Fibroblast of skin of scalp (primary cell): ENCODE measurements at regions not wholly inside any gene's neighbourhood (a gene's known extent, or its start where the extent isn't known, plus 50 kb on each side); places are given as distances from the start of the nearest gene placed in this dataset.

ENCODE experiments used
- DNase-seq: peaks from one replicate; pipeline ENCODE4 v3.0.0-alpha.2; 2013

DNA sequence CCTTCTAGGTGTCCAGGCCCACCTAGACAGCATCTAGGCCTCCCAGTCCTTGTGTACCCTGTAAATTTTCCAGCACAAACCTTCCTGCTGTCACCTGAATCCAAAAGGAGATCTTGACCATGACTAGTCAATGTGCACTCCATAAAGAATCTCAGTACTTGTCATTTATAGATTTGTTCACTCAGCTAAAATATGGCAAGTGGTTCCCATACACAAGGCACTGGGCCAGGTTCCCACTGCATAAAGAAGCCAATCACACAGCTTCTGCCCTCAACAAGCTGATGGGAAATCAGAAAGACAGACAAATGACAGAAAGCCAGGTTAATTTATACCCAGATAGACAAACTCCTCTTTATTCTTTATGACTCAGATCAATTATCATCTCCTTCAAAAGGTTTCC, 526.8 kb downstream of the CD83 start:
- no peak for DNase-seq

DNA sequence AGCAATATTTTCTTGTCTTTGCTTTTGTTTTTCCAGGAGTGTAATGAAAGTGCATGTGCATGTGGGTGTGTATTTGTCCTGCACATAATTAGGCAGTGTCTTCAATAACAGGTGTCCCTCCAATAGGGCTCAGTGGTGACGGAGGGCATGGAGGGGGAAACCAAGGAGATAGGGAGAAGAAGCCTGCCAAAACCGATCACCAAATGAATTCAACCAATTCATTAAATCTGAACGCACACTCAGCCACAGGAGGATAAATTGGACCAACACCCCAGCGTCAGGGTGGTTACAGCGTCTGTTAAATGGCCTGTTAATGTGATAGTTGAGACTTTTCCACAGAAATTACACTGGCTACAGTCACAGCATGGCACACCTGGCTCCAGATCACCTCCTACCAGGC, 527.6 kb downstream of the CD83 start:
- no peak for DNase-seq

DNA sequence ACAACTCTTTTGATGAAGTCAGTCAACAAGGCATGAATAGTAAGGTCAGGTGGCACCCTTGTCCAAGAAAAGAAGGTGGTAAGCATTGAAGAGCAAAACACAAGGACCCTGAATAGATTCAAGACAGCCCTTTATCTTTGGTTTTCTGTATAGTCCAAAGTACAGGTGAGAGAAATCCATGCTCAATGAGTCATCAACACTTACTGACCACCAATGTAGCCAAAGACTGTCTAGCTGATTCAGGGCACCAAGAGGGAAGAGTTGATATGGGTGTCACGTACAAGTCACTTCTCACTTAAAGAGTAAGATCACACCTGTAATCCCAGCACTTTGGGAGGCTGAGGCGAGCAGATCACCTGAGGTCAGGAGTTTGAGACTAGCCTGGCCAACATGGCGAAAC, 528.3 kb downstream of the CD83 start:
- DNase-seq = no peak

DNA sequence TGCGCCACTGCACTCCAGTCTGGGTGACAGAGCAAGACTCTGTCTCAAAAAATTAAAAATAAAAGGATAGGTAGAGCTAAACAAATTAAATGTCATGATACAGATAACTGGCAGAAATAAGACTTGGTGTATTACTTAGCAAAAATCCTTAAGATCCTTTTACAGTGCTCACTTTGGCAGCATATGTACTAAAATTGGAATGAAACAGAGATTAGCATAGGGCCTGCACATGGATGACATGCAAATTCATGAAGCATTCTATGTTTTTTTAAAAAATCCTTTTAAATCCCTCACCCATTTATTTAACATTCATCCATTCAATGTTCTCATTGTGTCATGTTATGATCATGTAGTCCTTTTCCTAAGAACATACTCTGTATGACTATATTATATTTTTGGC, 528.8 kb downstream of the CD83 start:
- no peak for DNase-seq

DNA sequence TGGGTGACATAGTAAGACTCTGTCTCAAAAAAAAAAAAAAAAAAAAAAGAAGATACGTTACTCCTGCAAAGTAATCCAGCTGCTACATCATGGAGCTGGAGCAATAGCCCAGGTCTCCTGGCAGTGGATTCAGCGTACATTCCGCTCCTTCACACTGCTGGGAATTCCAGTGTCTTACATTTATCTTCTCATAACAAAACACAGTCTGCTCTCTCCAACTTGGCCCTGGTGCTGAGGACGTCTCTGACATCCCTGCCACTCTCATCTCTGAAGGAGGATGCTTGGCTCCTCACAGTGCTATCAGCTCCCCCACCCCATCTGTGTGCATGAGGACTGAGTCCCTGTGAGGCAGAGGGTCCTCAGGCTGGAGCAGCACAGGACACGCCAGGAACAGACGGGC, 529.8 kb downstream of the CD83 start:
- DNase-seq = no peak

DNA sequence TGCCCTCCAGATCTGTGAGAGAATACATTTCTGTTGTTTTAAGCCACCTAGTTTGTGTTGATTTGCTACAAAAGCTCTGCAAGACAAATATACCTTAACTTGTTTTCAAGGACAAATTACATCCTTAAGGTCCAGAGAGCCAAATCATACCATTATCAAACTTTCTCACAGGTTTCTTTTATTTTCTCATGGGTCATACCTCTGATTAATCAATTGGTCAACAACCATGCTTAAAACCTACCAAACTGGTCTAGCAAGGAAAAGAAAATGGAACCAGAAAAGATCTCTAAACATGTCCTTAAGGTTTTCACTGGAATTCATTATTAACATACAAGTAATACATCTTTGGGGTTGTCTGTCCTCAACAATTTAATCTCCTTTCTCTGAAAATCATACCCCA, 535.0 kb downstream of the CD83 start:
- no peak for DNase-seq

DNA sequence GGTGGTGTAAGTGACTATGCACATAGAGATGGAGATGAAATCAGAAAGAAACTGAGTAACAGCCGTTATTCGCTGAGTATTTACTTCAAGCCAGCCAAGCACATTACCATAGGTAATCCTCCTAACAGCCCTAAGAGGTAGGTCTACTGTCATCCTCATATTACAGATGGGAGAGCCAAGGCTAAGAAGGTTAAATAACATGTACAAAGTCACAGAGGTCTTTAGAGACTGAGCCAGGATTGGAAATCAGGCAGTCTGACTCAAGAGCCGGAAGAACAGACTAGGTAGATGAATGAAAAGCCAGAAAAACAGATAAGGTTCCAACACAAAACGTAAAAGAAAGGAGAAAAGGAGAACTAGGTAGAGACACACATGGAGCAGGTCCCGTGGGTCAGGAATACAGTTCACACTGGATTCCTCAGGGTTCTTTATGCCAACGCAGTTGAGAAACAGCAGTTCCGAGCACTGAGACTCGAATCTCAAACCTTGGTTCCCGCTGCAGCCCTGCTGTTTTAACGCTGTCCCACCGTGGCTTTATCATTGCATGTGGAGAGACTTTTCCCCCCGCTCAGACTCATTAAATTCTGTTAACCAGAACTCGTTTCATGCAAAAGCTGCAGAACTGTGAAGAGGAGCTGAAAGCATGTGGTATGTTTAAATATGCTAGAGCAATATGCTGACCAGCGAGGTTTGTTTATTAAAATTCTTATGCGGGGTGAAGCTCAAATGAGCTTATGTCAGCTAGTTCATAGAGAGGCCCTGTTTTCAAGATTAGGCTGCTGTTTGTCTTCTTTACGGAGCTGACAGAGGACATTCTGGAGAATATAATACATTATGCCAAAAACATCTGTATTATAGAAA, 537.9 kb downstream of the CD83 start:
- DNase-seq = no peak

DNA sequence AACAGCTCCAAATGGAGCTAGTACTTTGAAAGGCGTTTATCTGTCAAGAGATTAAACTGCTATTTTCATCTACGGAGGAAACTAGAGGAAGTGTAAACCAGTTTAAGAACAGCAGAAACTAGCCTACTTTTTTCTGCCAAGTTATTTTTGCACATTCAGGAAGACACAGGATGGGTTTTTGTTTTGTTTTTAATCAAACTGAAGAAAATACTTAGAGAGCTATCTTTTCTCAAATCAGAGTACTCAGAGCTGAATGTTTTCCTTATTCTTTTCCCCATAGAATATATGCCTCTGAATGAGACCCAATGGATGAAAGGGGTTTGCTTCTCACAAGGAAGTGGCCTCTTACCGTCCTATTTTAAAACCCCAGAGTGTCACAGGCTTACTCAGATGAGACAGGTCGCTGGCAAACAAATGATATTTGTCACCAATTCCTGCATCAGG, 538.5 kb downstream of the CD83 start:
- DNase-seq = no peak

DNA sequence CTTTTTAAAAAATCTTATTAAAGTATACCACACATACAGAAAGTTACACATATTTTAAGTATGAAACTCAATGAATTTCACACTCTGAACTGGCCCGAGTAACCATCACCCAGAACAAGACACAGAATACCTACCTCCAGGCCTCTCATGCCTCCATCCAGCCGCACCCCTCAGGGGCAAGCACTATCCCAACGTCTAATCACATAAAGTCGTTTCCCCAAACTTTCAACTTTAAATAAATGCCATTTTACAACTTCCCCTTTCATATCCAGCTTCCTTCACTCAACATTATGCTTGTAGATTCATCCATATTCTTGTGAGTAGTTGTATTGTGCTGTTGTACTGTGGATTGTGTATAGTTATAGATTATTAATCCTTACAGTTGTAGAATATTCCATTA, 539.1 kb downstream of the CD83 start:
- DNase-seq = no peak

DNA sequence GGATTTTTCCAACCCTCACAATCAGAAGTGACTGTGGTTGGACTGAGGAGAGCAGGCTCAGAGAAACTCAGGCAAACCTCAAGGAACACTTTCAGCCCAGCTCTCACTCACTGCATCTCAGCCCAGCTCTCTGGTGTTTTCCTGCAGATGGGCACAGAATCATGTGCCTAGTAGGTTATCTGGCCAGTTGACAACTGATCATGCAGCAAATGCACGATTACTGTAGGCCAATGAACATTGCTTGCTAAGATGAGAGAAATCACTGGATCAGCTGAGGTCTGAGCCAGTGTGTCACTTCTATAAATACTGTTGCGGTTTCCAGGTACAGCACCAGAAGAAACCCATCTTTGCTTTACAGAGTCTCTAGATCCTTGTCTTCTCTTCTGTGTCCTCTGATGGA, 540.5 kb downstream of the CD83 start:
- no peak for DNase-seq

DNA sequence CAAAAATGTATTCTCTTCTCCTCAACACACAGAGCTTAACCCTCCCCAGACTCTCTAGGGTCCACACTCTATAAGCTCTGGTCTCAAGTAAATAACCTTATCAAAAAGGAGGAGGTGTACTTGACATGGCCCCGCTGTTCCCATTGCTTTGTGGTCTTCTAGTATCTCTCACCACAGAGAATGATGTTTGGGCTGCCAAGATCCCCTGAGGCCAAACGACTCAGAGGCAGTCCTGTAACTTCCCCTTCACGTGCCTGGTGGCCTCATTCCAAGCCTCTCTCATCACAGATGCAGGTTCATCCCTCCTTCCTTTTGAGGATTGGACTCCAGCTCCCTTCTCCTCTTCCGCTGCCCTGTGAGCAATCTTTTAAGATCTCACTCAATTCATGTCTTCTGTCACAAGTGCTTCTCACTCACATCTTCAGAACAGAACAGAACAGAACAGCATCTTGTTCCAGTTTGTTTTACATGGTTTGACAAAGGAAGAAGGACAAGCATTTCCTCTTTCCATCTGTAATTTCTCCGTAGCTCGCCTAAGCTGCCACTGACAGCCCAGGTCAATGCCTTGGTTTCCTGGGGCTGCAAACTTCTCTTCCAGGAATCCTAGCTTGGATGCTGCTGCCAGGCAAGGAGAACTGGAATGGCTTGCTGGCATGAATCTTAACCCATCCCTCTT, 541.5 kb downstream of the CD83 start:
- peak; percentile 60 for DNase-seq

DNA sequence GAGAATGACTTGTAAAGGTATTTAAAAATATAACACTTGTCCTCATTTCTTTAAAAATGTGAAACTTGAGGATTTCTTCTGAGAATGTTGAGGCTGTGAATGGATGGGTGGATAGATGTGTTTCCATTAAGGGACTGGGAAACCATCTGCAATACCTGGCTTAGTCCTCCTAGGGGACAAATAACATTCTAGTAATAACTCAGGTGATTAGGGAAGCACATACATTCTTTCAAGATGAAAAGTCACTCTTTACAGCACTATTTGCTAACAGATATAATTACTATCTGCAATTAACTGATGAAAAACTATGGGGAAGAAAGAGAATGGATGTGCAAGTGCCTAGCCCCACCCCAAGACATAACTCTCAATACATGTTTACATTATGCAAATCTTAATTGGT, 542.3 kb downstream of the CD83 start:
- DNase-seq = no peak

DNA sequence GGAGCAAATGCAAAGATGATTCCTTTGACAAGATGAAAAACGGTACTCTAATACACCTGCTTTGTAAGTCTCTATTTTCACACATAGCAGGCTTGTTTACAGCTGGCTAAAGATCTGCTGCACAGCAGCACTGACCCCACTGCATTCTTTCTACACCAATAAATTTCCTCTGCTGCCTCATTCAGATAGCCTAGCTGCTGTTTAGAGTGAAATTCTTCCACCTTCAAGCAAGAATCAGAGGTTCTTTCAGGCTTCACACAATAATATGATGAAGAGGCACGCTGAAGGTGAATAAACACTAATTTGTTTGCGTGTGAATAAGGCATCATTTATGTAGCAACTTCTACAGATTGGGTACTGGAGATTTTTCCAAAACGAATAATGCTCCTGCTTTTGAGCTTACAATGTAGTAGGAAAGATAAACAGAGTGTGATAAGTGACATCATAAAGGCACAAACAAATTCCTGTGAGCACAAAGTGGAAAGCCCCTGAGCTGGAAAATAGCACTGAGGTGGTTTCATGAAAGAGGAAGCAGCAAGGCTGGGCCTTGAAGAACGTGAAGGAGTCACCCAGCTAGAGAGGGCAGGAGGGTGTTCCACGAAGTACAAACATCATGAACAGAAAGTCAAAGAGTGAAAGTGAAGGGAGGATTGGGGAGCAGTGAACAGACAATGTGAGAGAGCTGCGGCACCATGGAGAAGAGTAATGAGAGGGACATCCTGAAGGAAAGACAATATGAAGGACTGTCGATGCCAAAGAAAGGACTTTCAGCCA, 543.4 kb downstream of the CD83 start:
- no peak for DNase-seq

DNA sequence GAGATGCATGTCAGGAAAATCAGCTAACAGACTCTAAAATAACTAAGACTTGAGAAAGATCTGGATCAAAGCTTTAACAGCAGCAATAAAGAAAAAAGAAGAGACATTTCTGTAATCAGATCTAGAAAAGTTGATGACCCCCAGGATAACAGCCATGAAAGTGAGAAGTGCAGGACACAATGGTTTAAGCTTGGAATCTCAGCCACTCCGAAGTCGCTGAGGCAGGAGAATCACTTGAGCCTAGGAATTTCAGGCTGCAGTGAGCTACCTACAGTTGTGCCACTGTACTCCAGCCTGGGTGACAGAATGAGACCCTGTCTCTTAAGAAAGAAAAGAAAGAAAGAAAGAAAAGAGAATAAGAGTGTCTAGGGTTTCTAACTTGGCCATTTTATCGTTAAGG, 544.1 kb downstream of the CD83 start:
- DNase-seq = no peak

DNA sequence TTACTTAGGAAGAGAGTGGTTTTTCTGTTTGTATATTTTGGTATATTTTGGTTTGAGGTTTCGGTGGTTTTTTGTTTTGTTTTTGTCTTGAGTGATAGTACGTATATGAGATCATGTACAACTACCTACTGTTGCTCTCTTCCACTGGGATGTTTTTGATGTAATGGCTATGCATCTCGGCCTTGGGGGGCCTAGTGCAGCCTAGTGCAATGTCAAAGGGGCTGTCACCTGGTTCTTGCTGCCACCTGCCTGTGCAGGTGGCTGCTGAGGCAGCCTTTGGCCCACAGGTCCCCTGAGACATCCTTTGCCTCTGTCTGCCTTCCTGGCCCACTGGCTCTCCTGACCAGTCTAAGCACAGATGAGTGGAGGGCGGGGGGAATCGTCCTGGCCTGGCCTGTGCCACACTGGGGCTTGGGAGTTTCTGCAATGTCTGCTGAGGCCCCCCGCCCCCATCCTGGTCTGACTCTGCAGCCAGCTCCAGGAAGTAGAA, 546.6 kb downstream of the CD83 start:
- no peak for DNase-seq

DNA sequence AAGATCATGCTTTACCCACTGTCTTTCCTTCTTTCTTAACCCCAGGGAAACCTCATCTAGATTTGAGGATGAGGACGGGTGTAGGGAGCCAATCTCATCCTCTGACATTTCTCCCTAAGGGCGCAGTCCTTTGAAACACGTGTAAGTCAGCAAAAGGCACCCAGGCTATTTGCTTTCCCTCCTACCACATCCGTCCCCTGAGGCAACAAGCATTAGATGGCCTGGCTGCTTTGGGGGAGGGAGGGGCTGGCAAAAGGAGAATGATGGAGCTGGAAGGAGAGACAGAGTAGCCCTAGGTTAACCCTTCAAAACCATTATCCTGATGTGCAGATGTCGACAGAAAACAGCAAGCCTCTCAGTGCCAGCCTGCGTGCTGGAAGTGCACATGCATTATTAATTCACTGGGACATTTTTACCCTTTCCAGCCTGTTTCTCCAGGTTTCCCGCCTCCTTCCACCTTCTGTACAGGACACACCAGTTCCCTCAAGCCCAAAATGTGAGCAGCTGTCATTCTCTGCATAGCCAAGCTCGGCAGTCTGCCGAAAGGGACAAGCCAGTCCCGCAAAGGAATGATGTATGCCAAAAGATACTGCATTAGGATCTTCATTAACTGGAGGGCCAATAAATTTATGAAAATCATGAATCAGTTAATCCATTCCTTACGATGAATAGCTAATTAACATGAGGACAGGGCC, 547.2 kb downstream of the CD83 start:
- DNase-seq = peak; percentile 44

DNA sequence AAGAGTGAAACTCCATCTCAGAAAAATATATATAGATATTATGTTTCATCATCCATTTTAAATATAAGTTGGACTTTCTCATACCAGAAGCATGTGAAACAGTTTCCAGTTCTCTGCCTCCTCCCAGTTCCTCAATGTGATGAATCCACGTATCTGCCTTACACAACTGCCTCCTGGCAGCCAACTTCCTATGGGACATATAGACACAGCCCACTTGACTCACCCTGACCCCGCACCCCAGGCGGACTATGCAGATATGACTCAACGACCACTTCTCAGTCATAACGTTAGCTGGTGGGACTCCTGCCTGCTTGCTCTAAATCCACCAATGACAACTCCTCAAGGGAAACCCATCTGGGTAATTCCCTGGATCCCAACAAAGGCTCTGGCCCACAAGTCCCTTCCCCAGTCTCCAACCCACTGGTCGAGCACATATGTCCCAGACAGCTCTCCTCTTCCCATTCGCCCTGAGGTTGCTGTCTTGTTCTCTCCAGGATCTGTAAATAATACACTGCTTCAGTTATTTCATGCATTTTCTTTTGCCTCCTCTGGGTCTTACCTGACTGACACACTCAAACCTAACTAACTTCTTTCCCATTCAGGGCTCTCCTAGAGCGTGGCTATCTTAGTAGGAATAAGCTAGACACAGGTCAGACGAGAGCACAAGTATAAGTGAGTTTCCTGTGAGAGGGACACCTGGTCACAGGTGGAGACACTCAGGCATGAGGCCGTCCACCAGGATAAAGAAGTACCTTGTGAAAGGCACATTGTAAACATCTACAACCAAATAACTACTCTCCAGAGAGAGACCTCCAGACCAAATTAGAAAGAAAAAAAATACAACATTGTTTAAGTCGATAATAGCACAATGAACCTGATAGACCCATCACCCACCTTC, 548.5 kb downstream of the CD83 start:
- DNase-seq = peak; percentile 98

DNA sequence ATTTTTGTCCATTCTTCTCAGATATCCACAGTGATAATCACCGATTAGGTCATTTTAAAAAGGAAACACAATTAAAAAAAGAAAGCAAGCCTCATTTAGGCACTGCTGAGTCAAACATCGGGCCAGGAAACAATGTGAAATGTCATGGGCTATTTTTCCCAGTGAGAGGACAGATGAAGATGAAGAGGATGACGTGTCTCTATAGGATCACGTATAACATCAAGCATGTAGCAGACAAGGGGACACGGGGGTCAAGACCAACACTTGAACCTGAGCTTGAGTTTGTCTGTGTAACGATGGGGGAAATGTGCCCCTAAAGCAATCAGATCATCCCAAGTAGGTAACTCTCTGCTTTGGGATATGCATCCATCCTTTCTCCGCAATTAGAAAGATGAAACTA, 553.2 kb downstream of the CD83 start:
- no peak for DNase-seq

DNA sequence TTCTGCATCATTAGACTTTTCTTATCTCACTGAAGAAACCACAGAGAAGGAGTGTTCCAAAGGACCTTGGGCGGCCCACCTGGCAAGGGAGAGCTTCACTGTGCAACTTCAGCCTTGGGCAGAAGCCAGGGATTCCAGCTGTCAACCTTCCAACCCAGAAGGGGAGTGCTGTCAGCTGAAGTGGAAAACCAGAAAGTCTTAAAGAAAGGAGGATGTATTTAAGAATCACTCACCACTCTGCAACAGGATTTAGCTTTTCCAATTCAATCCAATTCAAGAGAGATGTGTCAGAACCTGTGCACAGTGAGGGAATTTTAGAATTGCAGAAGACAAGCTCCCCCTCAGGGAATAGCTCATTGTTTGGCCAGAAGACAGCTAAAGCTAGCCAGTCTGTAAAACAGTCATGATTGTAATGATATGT, 553.7 kb downstream of the CD83 start:
- DNase-seq = peak; percentile 69

DNA sequence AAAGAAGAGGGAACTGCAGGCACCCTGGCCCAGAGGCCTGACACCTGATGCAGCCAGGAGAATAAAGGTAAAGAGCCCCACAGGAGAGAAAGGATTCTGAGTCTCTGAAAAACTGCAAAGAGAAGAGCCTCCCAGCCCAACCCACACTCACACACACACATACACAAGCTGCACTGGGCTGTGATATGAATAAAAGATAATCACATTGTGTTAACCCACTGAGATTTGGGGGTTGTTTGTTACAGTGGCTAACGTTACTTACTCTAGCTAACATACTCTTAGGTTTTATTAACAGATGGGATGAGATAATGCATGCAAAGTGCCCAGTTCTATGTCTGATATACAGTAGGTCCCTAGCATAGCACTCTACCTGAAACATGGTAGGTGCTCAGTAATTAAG, 554.4 kb downstream of the CD83 start:
- DNase-seq = no peak

DNA sequence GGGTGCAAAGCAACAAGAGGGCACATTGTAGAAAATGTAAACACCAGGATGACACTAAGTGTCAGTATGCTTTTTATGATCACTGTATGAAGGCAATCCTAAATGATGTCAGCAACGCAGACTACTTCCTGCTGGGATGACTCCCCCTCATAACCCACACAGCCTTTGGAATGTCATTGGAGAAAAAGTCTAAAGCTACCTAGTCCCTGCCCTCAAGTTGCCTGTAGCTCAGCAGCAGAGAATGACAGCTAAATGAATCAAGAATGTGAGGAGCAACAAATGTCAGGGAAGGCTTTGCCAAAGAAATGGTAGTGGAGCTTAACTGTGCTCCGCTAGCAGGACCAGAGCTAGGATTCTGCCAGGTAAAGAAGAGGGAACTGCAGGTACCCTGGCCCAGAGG, 555.6 kb downstream of the CD83 start:
- peak; percentile 70 for DNase-seq

DNA sequence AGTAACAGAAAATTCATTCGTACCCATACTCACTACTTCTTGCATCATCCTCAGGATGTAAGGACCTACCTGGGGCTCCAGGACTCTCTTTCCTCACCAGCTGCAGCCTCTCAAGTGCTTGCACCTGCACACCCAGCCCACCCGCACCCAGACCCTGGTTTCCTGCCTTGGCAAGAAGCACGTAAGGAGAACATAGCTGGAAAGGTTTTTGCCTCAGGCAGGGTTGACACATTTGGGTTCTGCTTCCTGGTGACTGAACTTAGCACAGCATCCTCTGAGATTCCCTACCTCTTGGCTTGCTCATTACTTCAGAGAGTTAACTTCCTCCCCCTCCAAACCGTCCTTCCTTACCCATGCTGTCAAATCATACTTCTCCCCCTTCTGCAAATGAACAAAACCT, 556.9 kb downstream of the CD83 start:
- DNase-seq = no peak
